Uterus (tissue), 2 donors: ENCODE measurements at regions not wholly inside any gene's neighbourhood (a gene's known extent, or its start where the extent isn't known, plus 50 kb on each side); places are given as distances from the start of the nearest gene placed in this dataset.

Experiments
- POLR2A ChIP-seq, 2 donors: fragments of 450-650 bp; IDR thresholded peaks; one replicate each; pipeline ENCODE4 v1.6.1; 2016; ENCODE audit warnings: antibody characterized with exemption in 2 of 2, mild to moderate bottlenecking in 1 of 2, moderate library complexity in 1 of 2
- TF ChIP-seq, protein P1 (sequence below), 4 experiments: fragments of 200-600 bp in 2 of 4; fragments of 450-650 bp in 2 of 4; sonication (generic) in 2 of 4; IDR thresholded peaks; one replicate each; pipeline ENCODE4 v1.5.1; 2016 to 2019; ENCODE audit warnings: antibody characterized with exemption in 4 of 4, mild to moderate bottlenecking in 2 of 4, moderate library complexity in 1 of 4

DNA sequence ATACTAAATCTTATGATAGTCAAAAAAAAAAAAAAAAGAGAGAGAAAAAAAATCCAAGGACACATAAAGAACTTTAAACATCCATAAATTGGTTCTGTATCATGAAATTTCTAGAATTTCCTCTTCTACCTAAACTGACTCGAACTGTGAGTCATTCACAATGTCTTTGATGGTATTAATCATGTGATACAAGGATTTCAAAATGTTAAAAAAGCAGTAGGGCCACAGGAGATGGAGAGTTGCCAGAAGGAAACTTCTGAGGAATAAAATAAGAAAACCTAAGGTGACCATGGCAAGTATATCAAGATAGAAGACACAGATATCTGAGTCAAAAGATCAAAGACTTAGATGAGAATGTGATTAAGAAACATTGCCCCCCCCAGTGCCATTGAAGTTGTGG, 1320.9 kb upstream of the FLRT2 start:
- no peak for TF ChIP-seq POLR2A (IDR thresholded peaks at IDR 0.05)
- TF ChIP-seq, protein P1, sequence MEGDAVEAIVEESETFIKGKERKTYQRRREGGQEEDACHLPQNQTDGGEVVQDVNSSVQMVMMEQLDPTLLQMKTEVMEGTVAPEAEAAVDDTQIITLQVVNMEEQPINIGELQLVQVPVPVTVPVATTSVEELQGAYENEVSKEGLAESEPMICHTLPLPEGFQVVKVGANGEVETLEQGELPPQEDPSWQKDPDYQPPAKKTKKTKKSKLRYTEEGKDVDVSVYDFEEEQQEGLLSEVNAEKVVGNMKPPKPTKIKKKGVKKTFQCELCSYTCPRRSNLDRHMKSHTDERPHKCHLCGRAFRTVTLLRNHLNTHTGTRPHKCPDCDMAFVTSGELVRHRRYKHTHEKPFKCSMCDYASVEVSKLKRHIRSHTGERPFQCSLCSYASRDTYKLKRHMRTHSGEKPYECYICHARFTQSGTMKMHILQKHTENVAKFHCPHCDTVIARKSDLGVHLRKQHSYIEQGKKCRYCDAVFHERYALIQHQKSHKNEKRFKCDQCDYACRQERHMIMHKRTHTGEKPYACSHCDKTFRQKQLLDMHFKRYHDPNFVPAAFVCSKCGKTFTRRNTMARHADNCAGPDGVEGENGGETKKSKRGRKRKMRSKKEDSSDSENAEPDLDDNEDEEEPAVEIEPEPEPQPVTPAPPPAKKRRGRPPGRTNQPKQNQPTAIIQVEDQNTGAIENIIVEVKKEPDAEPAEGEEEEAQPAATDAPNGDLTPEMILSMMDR (IDR thresholded peaks at IDR 0.05): no peak
